ENCODE measurements at regions not wholly inside any gene's neighbourhood (a gene's known extent, or its start where the extent isn't known, plus 50 kb on each side); places are given as distances from the start of the nearest gene placed in this dataset.

- no peak overlapping the region for H3K9ac ChIP-seq (ENCODE audit: extremely low read depth, insufficient read length, low read length)
- no peaks in the 10 kb centered on the region for H3K27me3 ChIP-seq (ENCODE audit: insufficient read depth, low read length)
- H3K4ac ChIP-seq (ENCODE audit: low read depth, low read length), result no peak overlapping the region
- no peak for TF ChIP-seq CTCF (conservative IDR thresholded peaks at IDR 0.05)
- no peak overlapping the region for H4K91ac ChIP-seq (ENCODE audit: insufficient read length, low read depth, low read length)
- Mint-ChIP-seq H3K4me1 (no peaks in the 10 kb centered on the region; a peak in 1 of 4 replicates), H3K27ac (no peak overlapping the region), H3K9me3 (peaks cover 37 to 42% of the 10 kb centered on the region in 2 experiments), H3K4me3 (no peak overlapping the region), H3K36me3 (ENCODE audit: insufficient read depth in 1 of 3, low read depth in 3 of 3) (peaks cover 17 to 45% (median 35%) of the 10 kb centered on the region in 3 experiments), H3K27me3 (ENCODE audit: low read depth) (peaks cover 11% of the 10 kb centered on the region)
- H3K56ac ChIP-seq (ENCODE audit: insufficient read length, low read depth, low read length), result no peak overlapping the region
- no peaks in the 10 kb centered on the region for H3K79me2 ChIP-seq (ENCODE audit: insufficient read depth, low read length)
- peaks cover 18% of the 10 kb centered on the region for H3K9me3 ChIP-seq (ENCODE audit: control insufficient read depth, low read depth, low read length)
- H2BK12ac ChIP-seq (ENCODE audit: insufficient read length, low read depth, low read length), result no peak overlapping the region
- H3K4me2 ChIP-seq (ENCODE audit: insufficient read depth, insufficient read length, low read length), result no peak overlapping the region
- H3T11ph ChIP-seq (ENCODE audit: low read length), result no peak overlapping the region
- no peak overlapping the region for H3K27ac ChIP-seq (ENCODE audit: insufficient read length, low read depth, low read length)
- H3K79me1 ChIP-seq (ENCODE audit: insufficient read depth, low read depth, low read length, poor library complexity, severe bottlenecking), result no peaks in the 10 kb centered on the region
- H3K4me1 ChIP-seq (ENCODE audit: insufficient read depth, low read length), result no peaks in the 10 kb centered on the region
- H3K18ac ChIP-seq (ENCODE audit: insufficient read length, low read depth, low read length), result no peak overlapping the region
- H2BK5ac ChIP-seq (ENCODE audit: insufficient read length, low read length), result no peak overlapping the region
- H3K23me2 ChIP-seq (ENCODE audit: insufficient read length, low read depth, low read length, poor library complexity, severe bottlenecking), result no peaks in the 10 kb centered on the region
- H2BK20ac ChIP-seq (ENCODE audit: low read depth, low read length, poor library complexity, severe bottlenecking), result no peak overlapping the region
- no peak overlapping the region for H2BK15ac ChIP-seq (ENCODE audit: low read depth, low read length)
- H2AK5ac ChIP-seq (ENCODE audit: insufficient read length, low read length), result no peak overlapping the region
- H3K23ac ChIP-seq (ENCODE audit: insufficient read length, low read depth, low read length), result no peak overlapping the region
- WGBS (ENCODE audit: extremely low coverage, insufficient read length, low lambda C conversion rate), result no CpG with 5 or more reads among the region's 3 CpGs
- H2BK120ac ChIP-seq (ENCODE audit: low read depth, low read length, poor library complexity, severe bottlenecking), result no peak overlapping the region
- no peak for DNase-seq
- no peaks in the 10 kb centered on the region for H4K20me1 ChIP-seq (ENCODE audit: control insufficient read depth, insufficient read depth, insufficient read length)
- no peak overlapping the region for H3K14ac ChIP-seq (ENCODE audit: insufficient read depth, low read length)
- H2AFZ ChIP-seq (ENCODE audit: low read length), result no peak overlapping the region
- no peak overlapping the region for H4K5ac ChIP-seq (ENCODE audit: insufficient read length, low read depth, low read length)
- H4K8ac ChIP-seq (replicated peaks; ENCODE audit: insufficient read length, low read depth, low read length), result no peak overlapping the region
These were observed 556.2 kb upstream of the CHRM3 start for GRCh38 chr1:238830036-238830611.
